ENCODE measurements at regions not wholly inside any gene's neighbourhood (a gene's known extent, or its start where the extent isn't known, plus 50 kb on each side); places are given as distances from the start of the nearest gene placed in this dataset.

DNA sequence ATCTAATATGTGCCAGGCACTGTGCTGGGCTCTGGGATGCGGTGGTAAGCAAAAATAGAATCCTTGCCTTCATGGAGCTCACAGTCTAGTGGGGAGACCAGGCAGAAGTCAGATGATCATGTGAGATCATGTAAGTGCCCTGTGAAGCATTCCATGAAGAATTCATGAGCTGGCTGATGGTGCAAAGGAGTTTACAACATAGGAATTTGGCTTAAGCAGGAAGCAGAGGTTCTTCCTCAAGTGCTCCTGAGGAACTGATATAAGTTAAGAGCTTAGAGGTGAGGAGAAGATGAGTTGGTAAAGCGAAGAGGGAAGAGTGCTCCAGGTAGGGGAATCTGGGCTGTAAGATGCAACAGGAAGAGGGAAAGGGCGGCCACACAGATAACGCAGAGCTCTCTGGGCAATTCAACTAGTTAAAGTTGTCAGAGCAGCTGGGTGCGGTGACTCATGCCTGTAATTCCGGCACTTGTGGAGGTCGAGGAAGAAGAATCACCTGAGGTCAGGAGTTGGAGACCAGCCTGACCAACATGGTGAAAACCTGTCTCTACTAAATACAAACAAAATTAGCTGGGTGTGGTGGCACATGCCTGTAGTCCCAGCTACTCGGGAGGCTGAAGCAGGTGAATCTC lies 78.5 kb upstream of the SPATA31D4 start:
- no peak overlapping the region for H3K4me3 Mint-ChIP-seq
- no peaks in the 10 kb centered on the region for H3K36me3 Mint-ChIP-seq (ENCODE audit: low read depth)
- TF ChIP-seq CTCF (conservative IDR thresholded peaks at IDR 0.05) = no peak

DNA sequence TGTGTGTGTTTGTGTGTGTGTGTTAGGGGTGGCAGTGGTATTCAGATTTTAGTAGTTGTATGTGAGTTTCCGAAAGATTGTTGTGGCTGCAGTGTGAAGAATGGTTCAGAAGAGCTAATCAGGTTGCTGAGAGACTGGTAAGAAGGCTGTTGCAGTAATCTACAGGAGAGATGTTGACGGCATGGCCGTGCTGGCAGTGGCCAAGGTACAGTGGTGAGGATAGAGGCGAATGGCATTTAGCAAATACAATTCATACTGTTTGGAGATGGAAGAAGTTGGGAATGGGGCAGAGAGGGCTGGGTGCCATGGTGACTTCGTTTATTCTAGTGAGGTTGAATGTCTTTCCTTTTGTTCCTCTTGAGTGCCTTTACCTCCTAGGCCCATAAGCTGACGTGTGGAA lies 77.5 kb upstream of the SPATA31D4 start:
- no peaks in the 10 kb centered on the region for H3K4me1 Mint-ChIP-seq

More for the DNA sequence above, 78.5 kb upstream of the SPATA31D4 start:
- DNase-seq (ENCODE audit: low read depth, low spot score) = no peak
- Mint-ChIP-seq H3K27me3 (ENCODE audit: low read depth) (no peaks in the 10 kb centered on the region), H3K27ac (ENCODE audit: unreplicated experiment) (no peak overlapping the region), H3K9me3 (no peaks in the 10 kb centered on the region), H3K4me1 (no peaks in the 10 kb centered on the region)

GRCh38 chr9:81851340-81851739 lies 76.9 kb upstream of the SPATA31D4 start:
- H3K4me1 Mint-ChIP-seq = no peaks in the 10 kb centered on the region
- no peaks in the 10 kb centered on the region for H3K9me3 Mint-ChIP-seq
- TF ChIP-seq CTCF (conservative IDR thresholded peaks at IDR 0.05) = no peak
- DNase-seq (ENCODE audit: low read depth, low spot score) = no peak
- H3K36me3 Mint-ChIP-seq (ENCODE audit: low read depth) = no peaks in the 10 kb centered on the region
- no peak overlapping the region for H3K4me3 Mint-ChIP-seq
- no peak overlapping the region for H3K27ac Mint-ChIP-seq (ENCODE audit: unreplicated experiment)
- no peaks in the 10 kb centered on the region for H3K27me3 Mint-ChIP-seq (ENCODE audit: low read depth)

More for the DNA sequence above, 77.5 kb upstream of the SPATA31D4 start:
- no peak overlapping the region for H3K27ac Mint-ChIP-seq (ENCODE audit: unreplicated experiment)
- no peaks in the 10 kb centered on the region for H3K9me3 Mint-ChIP-seq
- H3K36me3 Mint-ChIP-seq (ENCODE audit: low read depth) = no peaks in the 10 kb centered on the region
- TF ChIP-seq CTCF (conservative IDR thresholded peaks at IDR 0.05) = no peak
- H3K27me3 Mint-ChIP-seq (ENCODE audit: low read depth) = no peaks in the 10 kb centered on the region
- H3K4me3 Mint-ChIP-seq = no peak overlapping the region
- DNase-seq (ENCODE audit: low read depth, low spot score) = no peak

- H3K4me1 Mint-ChIP-seq = no peaks in the 10 kb centered on the region
- H3K27me3 Mint-ChIP-seq (ENCODE audit: low read depth) = no peaks in the 10 kb centered on the region
- H3K36me3 Mint-ChIP-seq (ENCODE audit: low read depth) = no peaks in the 10 kb centered on the region
- no peak overlapping the region for H3K4me3 Mint-ChIP-seq
- H3K9me3 Mint-ChIP-seq = no peaks in the 10 kb centered on the region
- no peak for DNase-seq (ENCODE audit: low read depth, low spot score)
- no peak for TF ChIP-seq CTCF (conservative IDR thresholded peaks at IDR 0.05)
- no peak overlapping the region for H3K27ac Mint-ChIP-seq (ENCODE audit: unreplicated experiment)
These were observed 75.4 kb upstream of the SPATA31D4 start for GRCh38 chr9:81852820-81853219.

GRCh38 chr9:81855538-81855937 lies 72.7 kb upstream of the SPATA31D4 start:
- H3K27ac Mint-ChIP-seq (ENCODE audit: unreplicated experiment) = no peak overlapping the region

More at GRCh38 chr9:81855538-81855937, 72.7 kb upstream of the SPATA31D4 start:
- Mint-ChIP-seq H3K4me3 (no peak overlapping the region), H3K9me3 (peaks cover 2% of the 10 kb centered on the region), H3K4me1 (no peaks in the 10 kb centered on the region), H3K36me3 (ENCODE audit: low read depth) (no peaks in the 10 kb centered on the region), H3K27me3 (ENCODE audit: low read depth) (no peaks in the 10 kb centered on the region)
- no peak for TF ChIP-seq CTCF (conservative IDR thresholded peaks at IDR 0.05)
- DNase-seq (ENCODE audit: low read depth, low spot score) = no peak

All from neural crest cell (in vitro differentiated cells).